ENCODE measurements at regions not wholly inside any gene's neighbourhood (a gene's known extent, or its start where the extent isn't known, plus 50 kb on each side); places are given as distances from the start of the nearest gene placed in this dataset.

DNA sequence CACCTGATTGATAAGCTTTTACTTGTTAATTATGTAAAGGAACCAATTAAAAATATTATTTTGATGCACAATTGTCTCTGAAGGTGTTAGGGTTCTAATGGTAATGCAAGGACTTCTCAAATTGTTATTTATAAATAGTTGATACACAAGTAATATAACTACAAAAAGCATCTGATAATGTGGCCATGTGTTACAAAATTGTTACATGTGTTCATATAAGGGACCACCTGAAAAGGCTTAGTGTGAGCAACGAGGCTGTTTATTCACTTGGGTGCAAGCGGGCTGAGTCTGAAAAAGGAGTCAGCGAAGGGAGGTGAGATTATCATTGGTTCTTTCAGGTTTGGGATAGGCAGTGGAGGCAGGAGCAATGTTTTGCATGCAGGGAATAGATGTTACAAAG, 421.9 kb upstream of the CADM2 start:
- ChIA-PET POLR2A (no interaction called here), CTCF (interaction anchor here (0.6 to 3.4 kb wide), 2 partner anchors 11 to 422 kb away, joined by 3 to 19 read pairs; partner anchors contain the start of gene CADM2)
- Histone ChIP-seq H3K36me3 (replicated peaks in 1 of 2; ENCODE audit: control insufficient read depth in 1 of 2, insufficient read depth in 2 of 2, low read length in 1 of 2) (no peaks in the 10 kb centered on the region), H2AFZ (ENCODE audit: low read depth) (no peak overlapping the region), H3K27ac (ENCODE audit: low read depth in 2 of 2, low read length in 1 of 2) (no peak overlapping the region), H3K9me2 (no peaks in the 10 kb centered on the region), H3F3A (replicated peaks; ENCODE audit: insufficient read depth) (no peaks in the 10 kb centered on the region), H3K9ac (no peak overlapping the region), H3K79me2 (ENCODE audit: insufficient read depth) (no peaks in the 10 kb centered on the region), H3K4me3 (ENCODE audit: low read depth in 2 of 2, low read length in 1 of 2) (no peak overlapping the region), H3K4me2 (no peak overlapping the region), H3K27me3 (ENCODE audit: insufficient read depth) (no peaks in the 10 kb centered on the region), H3K4me1 (ENCODE audit: control insufficient read depth in 1 of 2, insufficient read depth in 2 of 2, low read depth in 1 of 2, low read length in 1 of 2) (no peaks in the 10 kb centered on the region), H4K20me1 (ENCODE audit: insufficient read depth) (no peaks in the 10 kb centered on the region), H3K9me3 (no peaks in the 10 kb centered on the region)
- no peak for DNase-seq
- TF ChIP-seq FOXJ3 (CRISPR knock-in tag; IDR thresholded peaks at IDR 0.05) (no peak), TCF12 (IDR thresholded peaks at IDR 0.05) (no peak), RCOR1 (IDR thresholded peaks at IDR 0.05; ENCODE audit: low read length) (no peak), CHD2 (IDR thresholded peaks at IDR 0.05; ENCODE audit: low read length, partially characterized antibody) (no peak), RAD21 (IDR thresholded peaks at IDR 0.05; ENCODE audit: low read length) (no peak)
- TF ChIP-seq, protein P1, sequence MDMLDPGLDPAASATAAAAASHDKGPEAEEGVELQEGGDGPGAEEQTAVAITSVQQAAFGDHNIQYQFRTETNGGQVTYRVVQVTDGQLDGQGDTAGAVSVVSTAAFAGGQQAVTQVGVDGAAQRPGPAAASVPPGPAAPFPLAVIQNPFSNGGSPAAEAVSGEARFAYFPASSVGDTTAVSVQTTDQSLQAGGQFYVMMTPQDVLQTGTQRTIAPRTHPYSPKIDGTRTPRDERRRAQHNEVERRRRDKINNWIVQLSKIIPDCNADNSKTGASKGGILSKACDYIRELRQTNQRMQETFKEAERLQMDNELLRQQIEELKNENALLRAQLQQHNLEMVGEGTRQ (IDR thresholded peaks at IDR 0.05; ENCODE audit: borderline replicate concordance, low read depth, low read length) = no peak
- TF ChIP-seq, protein P2, sequence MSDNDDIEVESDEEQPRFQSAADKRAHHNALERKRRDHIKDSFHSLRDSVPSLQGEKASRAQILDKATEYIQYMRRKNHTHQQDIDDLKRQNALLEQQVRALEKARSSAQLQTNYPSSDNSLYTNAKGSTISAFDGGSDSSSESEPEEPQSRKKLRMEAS (IDR thresholded peaks at IDR 0.05; ENCODE audit: low read depth) = no peak
- WGBS (ENCODE audit: low lambda C conversion rate) = 4% methylated on average over 3 of the region's 3 CpGs

DNA sequence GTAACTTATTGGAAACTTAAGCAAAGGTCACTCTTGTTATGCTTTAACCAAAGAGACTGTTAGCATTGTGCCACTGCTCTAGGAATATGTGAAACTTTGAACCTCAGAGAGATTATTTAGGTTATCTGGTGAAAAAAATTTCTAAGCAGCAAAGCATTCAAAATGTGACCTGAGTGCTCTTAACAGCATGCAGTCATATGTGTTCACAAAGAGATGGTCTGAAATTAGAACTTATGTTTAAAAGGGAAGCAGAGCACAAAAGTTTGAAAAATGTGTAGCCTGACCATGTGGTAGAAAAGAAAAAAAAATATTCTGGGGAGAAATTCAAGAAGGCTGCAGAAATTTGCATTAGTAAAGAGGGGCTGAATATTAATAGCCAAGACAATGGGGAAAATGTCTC, 420.2 kb upstream of the CADM2 start:
- CTCF ChIA-PET = no interaction called here
- H3K36me3 ChIP-seq (replicated peaks in 1 of 2; ENCODE audit: control insufficient read depth in 1 of 2, insufficient read depth in 2 of 2, low read length in 1 of 2) = no peaks in the 10 kb centered on the region
- no peaks in the 10 kb centered on the region for H3K9me2 ChIP-seq

More for the DNA sequence above, 420.2 kb upstream of the CADM2 start:
- no peaks in the 10 kb centered on the region for H3K27me3 ChIP-seq (ENCODE audit: insufficient read depth)
- no peak overlapping the region for H3K4me3 ChIP-seq (ENCODE audit: low read depth in 2 of 2, low read length in 1 of 2)
- no peaks in the 10 kb centered on the region for H3K4me1 ChIP-seq (ENCODE audit: control insufficient read depth in 1 of 2, insufficient read depth in 2 of 2, low read depth in 1 of 2, low read length in 1 of 2)
- POLR2A ChIA-PET = no interaction called here
- no peaks in the 10 kb centered on the region for H3K79me2 ChIP-seq (ENCODE audit: insufficient read depth)
- H3F3A ChIP-seq (replicated peaks; ENCODE audit: insufficient read depth) = no peaks in the 10 kb centered on the region
- H3K27ac ChIP-seq (ENCODE audit: low read depth in 2 of 2, low read length in 1 of 2) = no peak overlapping the region
- no peak overlapping the region for H2AFZ ChIP-seq (ENCODE audit: low read depth)
- TF ChIP-seq RXRA (IDR thresholded peaks at IDR 0.05; ENCODE audit: borderline replicate concordance, low read depth) = no peak
- TF ChIP-seq YY1 (IDR thresholded peaks at IDR 0.05; ENCODE audit: low read depth) = no peak
- no peak for TF ChIP-seq RFX5 (IDR thresholded peaks at IDR 0.05; ENCODE audit: low read length)
- TF ChIP-seq EP300 (IDR thresholded peaks at IDR 0.05; ENCODE audit: borderline replicate concordance in 1 of 2, low read depth in 1 of 2, low read length in 1 of 2) = no peak
- no peak for TF ChIP-seq CHD2 (IDR thresholded peaks at IDR 0.05; ENCODE audit: low read length, partially characterized antibody)
- TF ChIP-seq SIN3A (IDR thresholded peaks at IDR 0.05; ENCODE audit: borderline replicate concordance, low read depth, low read length) = no peak
- no peak for TF ChIP-seq USF1 (IDR thresholded peaks at IDR 0.05; ENCODE audit: borderline replicate concordance, low read depth)
- no peak for TF ChIP-seq IRF3 (IDR thresholded peaks at IDR 0.05; ENCODE audit: low read depth, low read length)
- no peak for TF ChIP-seq RCOR1 (IDR thresholded peaks at IDR 0.05; ENCODE audit: low read length)
- TF ChIP-seq TEAD4 (IDR thresholded peaks at IDR 0.05; ENCODE audit: borderline replicate concordance, insufficient read depth) = no peak
- TF ChIP-seq MEF2A (IDR thresholded peaks at IDR 0.05; ENCODE audit: borderline replicate concordance, low read depth) = no peak
- no peak for TF ChIP-seq RAD21 (IDR thresholded peaks at IDR 0.05; ENCODE audit: low read length)
- no peak for TF ChIP-seq ZBTB33 (IDR thresholded peaks at IDR 0.05; ENCODE audit: borderline replicate concordance, low read depth)
- TF ChIP-seq TCF12 (IDR thresholded peaks at IDR 0.05) = no peak
- no peaks in the 10 kb centered on the region for H3K9me3 ChIP-seq
- no peaks in the 10 kb centered on the region for H4K20me1 ChIP-seq (ENCODE audit: insufficient read depth)
- DNase-seq = no peak
- H3K9ac ChIP-seq = no peak overlapping the region
- no peak overlapping the region for H3K4me2 ChIP-seq
